Activated CD4-positive, alpha-beta T cell treated with anti-CD3 and anti-CD28 coated beads, Interleukin-2, amount 10 ng/mL, durations not matched to agents 7 days and 5 days (primary cell): ENCODE measurements at regions not wholly inside any gene's neighbourhood (a gene's known extent, or its start where the extent isn't known, plus 50 kb on each side); places are given as distances from the start of the nearest gene placed in this dataset.

Experiments used
- CTCF ChIA-PET: fragments of 350-600 bp; sonication (Branson Sonifier 250); formaldehyde crosslinking; loops from one replicate; lab custom pipeline; 2021; ENCODE audit warnings: antibody characterized with exemption; lab: Charles Lee
- POLR2A ChIA-PET: fragments of 350-600 bp; sonication (Branson Sonifier 250); formaldehyde crosslinking; loops from one replicate; lab custom pipeline; 2021; ENCODE audit warnings: antibody characterized with exemption; lab: Charles Lee
- DNase-seq: peaks from one replicate; pipeline ENCODE4 v3.0.0-alpha.2; 2020
- H3K27ac Mint-ChIP-seq: one replicate; pipeline ENCODE4 v1.8.0; 2021; ENCODE audit warnings: mild to moderate bottlenecking, moderate library complexity, mixed read lengths
- H3K27me3 Mint-ChIP-seq: one replicate; pipeline ENCODE4 v1.8.0; 2021; ENCODE audit warnings: mixed read lengths
- H3K36me3 Mint-ChIP-seq: one replicate; pipeline ENCODE4 v1.8.0; 2021; ENCODE audit warnings: low read depth, mixed read lengths
- H3K4me1 Mint-ChIP-seq: one replicate; pipeline ENCODE4 v1.8.0; 2021; ENCODE audit warnings: mixed read lengths
- H3K4me3 Mint-ChIP-seq: one replicate; pipeline ENCODE4 v1.8.0; 2021; ENCODE audit warnings: mild to moderate bottlenecking, moderate library complexity, mixed read lengths
- H3K9me3 Mint-ChIP-seq: one replicate; pipeline ENCODE4 v1.8.0; 2021; ENCODE audit warnings: mixed read lengths

GRCh38 chr2:180927030-180927686 lies 53.2 kb upstream of the UBE2E3 start:
- ChIA-PET CTCF (no interaction called here), POLR2A (no interaction called here)
- no peaks in the 10 kb centered on the region for H3K9me3 Mint-ChIP-seq

GRCh38 chr2:180925700-180926099 lies 54.7 kb upstream of the UBE2E3 start:
- H3K27ac Mint-ChIP-seq: no peak overlapping the region
- H3K9me3 Mint-ChIP-seq: no peaks in the 10 kb centered on the region
- H3K4me3 Mint-ChIP-seq: no peak overlapping the region
- ChIA-PET CTCF (interaction anchor here (0.5 kb wide), 1 partner anchor 312 kb away, joined by 3 read pairs; no protein-coding TSS in a partner anchor), POLR2A (no interaction called here)
- no peak for DNase-seq
- no peaks in the 10 kb centered on the region for H3K4me1 Mint-ChIP-seq
- peaks cover 3% of the 10 kb centered on the region for H3K27me3 Mint-ChIP-seq
- no peaks in the 10 kb centered on the region for H3K36me3 Mint-ChIP-seq

More at GRCh38 chr2:180927030-180927686, 53.2 kb upstream of the UBE2E3 start:
- Mint-ChIP-seq H3K4me1 (no peaks in the 10 kb centered on the region), H3K4me3 (no peak overlapping the region), H3K27ac (no peak overlapping the region), H3K27me3 (peaks cover 3% of the 10 kb centered on the region), H3K36me3 (no peaks in the 10 kb centered on the region)
- no peak for DNase-seq

GRCh38 chr2:180924063-180924462 lies 56.3 kb upstream of the UBE2E3 start:
- ChIA-PET CTCF (no interaction called here), POLR2A (no interaction called here)
- H3K27me3 Mint-ChIP-seq: peaks cover 3% of the 10 kb centered on the region
- no peak overlapping the region for H3K4me3 Mint-ChIP-seq
- no peak for DNase-seq
- no peak overlapping the region for H3K27ac Mint-ChIP-seq
- H3K9me3 Mint-ChIP-seq: no peaks in the 10 kb centered on the region
- H3K36me3 Mint-ChIP-seq: no peaks in the 10 kb centered on the region
- no peaks in the 10 kb centered on the region for H3K4me1 Mint-ChIP-seq

GRCh38 chr2:180910831-180911665 lies 69.4 kb upstream of the UBE2E3 start:
- H3K4me3 Mint-ChIP-seq: no peak overlapping the region
- peaks cover 4% of the 10 kb centered on the region for H3K27me3 Mint-ChIP-seq
- H3K36me3 Mint-ChIP-seq: no peaks in the 10 kb centered on the region
- no peak overlapping the region for H3K27ac Mint-ChIP-seq
- DNase-seq: no peak
- no peaks in the 10 kb centered on the region for H3K9me3 Mint-ChIP-seq
- ChIA-PET CTCF (no interaction called here), POLR2A (no interaction called here)
- no peaks in the 10 kb centered on the region for H3K4me1 Mint-ChIP-seq

- Mint-ChIP-seq H3K9me3 (no peaks in the 10 kb centered on the region), H3K36me3 (no peaks in the 10 kb centered on the region), H3K4me1 (no peaks in the 10 kb centered on the region), H3K4me3 (no peak overlapping the region), H3K27me3 (peaks cover 6% of the 10 kb centered on the region), H3K27ac (no peak overlapping the region)
- ChIA-PET POLR2A (no interaction called here), CTCF (no interaction called here)
- DNase-seq: no peak
These were observed 72.7 kb upstream of the UBE2E3 start for GRCh38 chr2:180907731-180908130.

GRCh38 chr2:180905461-180905860 lies 74.9 kb upstream of the UBE2E3 start:
- DNase-seq: no peak
- Mint-ChIP-seq H3K27ac (no peak overlapping the region), H3K4me3 (no peak overlapping the region), H3K9me3 (no peaks in the 10 kb centered on the region), H3K36me3 (no peaks in the 10 kb centered on the region), H3K27me3 (peaks cover 5% of the 10 kb centered on the region), H3K4me1 (no peaks in the 10 kb centered on the region)
- CTCF ChIA-PET: interaction anchor here (1.1 kb wide), 1 partner anchor 10 kb away, joined by 3 read pairs; no protein-coding TSS in a partner anchor
- POLR2A ChIA-PET: no interaction called here

GRCh38 chr2:180905002-180905401 lies 75.4 kb upstream of the UBE2E3 start:
- H3K27ac Mint-ChIP-seq: no peak overlapping the region
- ChIA-PET POLR2A (no interaction called here), CTCF (interaction anchor here (1.1 kb wide), 1 partner anchor 10 kb away, joined by 3 read pairs; no protein-coding TSS in a partner anchor)
- H3K4me1 Mint-ChIP-seq: no peaks in the 10 kb centered on the region
- H3K9me3 Mint-ChIP-seq: no peaks in the 10 kb centered on the region
- H3K4me3 Mint-ChIP-seq: no peak overlapping the region
- no peak for DNase-seq
- H3K36me3 Mint-ChIP-seq: no peaks in the 10 kb centered on the region
- peaks cover 5% of the 10 kb centered on the region for H3K27me3 Mint-ChIP-seq

- H3K9me3 Mint-ChIP-seq: no peaks in the 10 kb centered on the region
- no peaks in the 10 kb centered on the region for H3K4me1 Mint-ChIP-seq
- no peak overlapping the region for H3K27ac Mint-ChIP-seq
- ChIA-PET POLR2A (no interaction called here), CTCF (no interaction called here)
- no peak for DNase-seq
- no peaks in the 10 kb centered on the region for H3K36me3 Mint-ChIP-seq
- no peak overlapping the region for H3K4me3 Mint-ChIP-seq
- H3K27me3 Mint-ChIP-seq: peaks cover 14% of the 10 kb centered on the region
These were observed 79.1 kb upstream of the UBE2E3 start for GRCh38 chr2:180901331-180901730.

- Mint-ChIP-seq H3K9me3 (no peaks in the 10 kb centered on the region), H3K27ac (no peak overlapping the region), H3K4me3 (no peak overlapping the region), H3K4me1 (no peaks in the 10 kb centered on the region), H3K27me3 (peaks cover 8% of the 10 kb centered on the region), H3K36me3 (no peaks in the 10 kb centered on the region)
- ChIA-PET CTCF (no interaction called here), POLR2A (no interaction called here)
- DNase-seq: no peak
These were observed 86.7 kb upstream of the UBE2E3 start for GRCh38 chr2:180893752-180894151.

GRCh38 chr2:180892091-180892490 lies 88.3 kb upstream of the UBE2E3 start:
- Mint-ChIP-seq H3K36me3 (no peaks in the 10 kb centered on the region), H3K4me3 (no peak overlapping the region), H3K4me1 (no peaks in the 10 kb centered on the region), H3K9me3 (no peaks in the 10 kb centered on the region), H3K27ac (no peak overlapping the region), H3K27me3 (peaks cover 12% of the 10 kb centered on the region)
- ChIA-PET POLR2A (no interaction called here), CTCF (no interaction called here)
- DNase-seq: no peak

GRCh38 chr2:180891360-180891759 lies 89.0 kb upstream of the UBE2E3 start:
- no peak for DNase-seq
- Mint-ChIP-seq H3K4me1 (no peaks in the 10 kb centered on the region), H3K27me3 (peaks cover 7% of the 10 kb centered on the region), H3K4me3 (no peak overlapping the region), H3K9me3 (no peaks in the 10 kb centered on the region), H3K36me3 (no peaks in the 10 kb centered on the region), H3K27ac (no peak overlapping the region)
- ChIA-PET CTCF (no interaction called here), POLR2A (no interaction called here)

- DNase-seq: no peak
- ChIA-PET POLR2A (no interaction called here), CTCF (no interaction called here)
- Mint-ChIP-seq H3K4me3 (no peak overlapping the region), H3K27ac (no peak overlapping the region), H3K36me3 (no peaks in the 10 kb centered on the region), H3K4me1 (no peaks in the 10 kb centered on the region), H3K27me3 (peaks cover 11% of the 10 kb centered on the region), H3K9me3 (no peaks in the 10 kb centered on the region)
These were observed 89.6 kb upstream of the UBE2E3 start for GRCh38 chr2:180890781-180891180.

- CTCF ChIA-PET: no interaction called here
- no peaks in the 10 kb centered on the region for H3K4me1 Mint-ChIP-seq
- POLR2A ChIA-PET: no interaction called here
- H3K4me3 Mint-ChIP-seq: no peak overlapping the region
- H3K27ac Mint-ChIP-seq: no peak overlapping the region
- peaks cover 7% of the 10 kb centered on the region for H3K27me3 Mint-ChIP-seq
- DNase-seq: no peak
- H3K36me3 Mint-ChIP-seq: no peaks in the 10 kb centered on the region
- H3K9me3 Mint-ChIP-seq: no peaks in the 10 kb centered on the region
These were observed 97.4 kb upstream of the UBE2E3 start for GRCh38 chr2:180882959-180883358.
